Caco-2 (cell line): ENCODE measurements at regions not wholly inside any gene's neighbourhood (a gene's known extent, or its start where the extent isn't known, plus 50 kb on each side); places are given as distances from the start of the nearest gene placed in this dataset.

Source experiments
- BruUV-seq: library from RNA; stranded (reverse); fragments of 400-500 nt; replicated peaks from 2 replicates; lab custom pipeline; 2021; lab: Mats Ljungman, UMichigan
- CTCF ChIA-PET: fragments of 300-600 bp; sonication (Branson Sonifier 250); formaldehyde crosslinking; loops from one replicate; lab custom pipeline; 2022; ENCODE audit warnings: antibody characterized with exemption; lab: Charles Lee
- POLR2A ChIA-PET: fragments of 300-600 bp; sonication (Branson Sonifier 250); formaldehyde crosslinking; loops from one replicate; lab custom pipeline; 2022; ENCODE audit warnings: antibody characterized with exemption; lab: Charles Lee
- DNase-seq, 2 experiments: peaks; one replicate each; pipeline versions ENCODE4 v3.0.0 to v3.0.0-alpha.2; 2020 to 2022
- H3K27me3 ChIP-seq: replicated peaks from 2 replicates; pipeline ENCODE4 v1.6.0; 2011; ENCODE audit warnings: low read length; ENCODE audit not compliant: control insufficient read depth, insufficient read depth
- H3K36me3 ChIP-seq: 2 replicates; pipeline ENCODE4 v1.5.1; 2011; ENCODE audit warnings: low read length; ENCODE audit not compliant: control insufficient read depth, insufficient read depth
- H3K4me1 ChIP-seq: fragments of 250-450 bp; sonication (Bioruptor Pico); 2 replicates; pipeline ENCODE4 v1.5.1; 2020; ENCODE audit warnings: mild to moderate bottlenecking
- H3K4me3 ChIP-seq: 2 replicates; pipeline ENCODE4 v1.5.1; 2011; ENCODE audit warnings: low read depth, mild to moderate bottlenecking, control low read depth, low read length
- H3K9me3 ChIP-seq: fragments of 250-450 bp; sonication (Bioruptor Pico); 2 replicates; pipeline ENCODE4 v1.5.1; 2020; ENCODE audit warnings: mild to moderate bottlenecking, moderate library complexity
- H3K27ac Mint-ChIP-seq: one replicate; pipeline ENCODE4 v1.8.0; 2022; ENCODE audit warnings: mixed read lengths; ENCODE audit not compliant: unreplicated experiment
- H3K27me3 Mint-ChIP-seq: one replicate; pipeline ENCODE4 v1.8.0; 2022; ENCODE audit warnings: mixed read lengths; ENCODE audit not compliant: insufficient read depth, unreplicated experiment
- H3K36me3 Mint-ChIP-seq: one replicate; pipeline ENCODE4 v1.8.0; 2022; ENCODE audit warnings: mild to moderate bottlenecking, mixed read lengths; ENCODE audit not compliant: insufficient read depth, unreplicated experiment
- H3K4me1 Mint-ChIP-seq: one replicate; pipeline ENCODE4 v1.8.0; 2022; ENCODE audit warnings: low read depth, mixed read lengths; ENCODE audit not compliant: unreplicated experiment
- H3K4me3 Mint-ChIP-seq: one replicate; pipeline ENCODE4 v1.8.0; 2022; ENCODE audit warnings: mild to moderate bottlenecking, moderate library complexity, mixed read lengths; ENCODE audit not compliant: unreplicated experiment
- H3K9me3 Mint-ChIP-seq: one replicate; pipeline ENCODE4 v1.8.0; 2022; ENCODE audit warnings: mixed read lengths; ENCODE audit not compliant: unreplicated experiment
- CTCF ChIP-seq, 2 experiments: fragments of 200-600 bp in 1 of 2; IDR thresholded peaks; 1 replicate in 1 of 2; 2 replicates in 1 of 2; pipeline versions ENCODE4 v1.5.1 to v1.8.0; 2011 to 2022; ENCODE audit warnings: antibody characterized with exemption in 1 of 2, control low read depth in 1 of 2, inconsistent platforms in 1 of 2, low read depth in 1 of 2, low read length in 1 of 2, mild to moderate bottlenecking in 1 of 2, moderate library complexity in 1 of 2; ENCODE audit not compliant: insufficient read depth in 1 of 2, severe bottlenecking in 1 of 2, unreplicated experiment in 1 of 2
- intact Hi-C: fragments of 100-400 bp; cut with micrococcal nuclease; formaldehyde crosslinking; loops from one replicate; pipeline ENCODE4 v1.10.0; 2022; ENCODE audit not compliant: unreplicated experiment

GRCh38 chr18:76757925-76758324 lies 64.4 kb upstream of the ZNF236 start:
- H3K4me1 ChIP-seq, result no peaks in the 10 kb centered on the region
- no peak overlapping the region for H3K4me3 ChIP-seq
- no peak for DNase-seq
- no peaks in the 10 kb centered on the region for H3K36me3 Mint-ChIP-seq
- no peaks in the 10 kb centered on the region for H3K9me3 ChIP-seq
- no peaks in the 10 kb centered on the region for H3K27me3 Mint-ChIP-seq
- BruUV-seq, result no TSS peak
- TF ChIP-seq CTCF (IDR thresholded peaks at IDR 0.05; ENCODE audit: insufficient read depth in 1 of 2, low read depth in 1 of 2, low read length in 1 of 2, severe bottlenecking in 1 of 2, unreplicated experiment in 1 of 2), result no peak
- no peaks in the 10 kb centered on the region for H3K36me3 ChIP-seq
- no peak overlapping the region for H3K27ac Mint-ChIP-seq
- H3K27me3 ChIP-seq, result no peaks in the 10 kb centered on the region
- no peaks in the 10 kb centered on the region for H3K4me1 Mint-ChIP-seq
- no peak overlapping the region for H3K4me3 Mint-ChIP-seq
- ChIA-PET CTCF (no interaction called here), POLR2A (no interaction called here)
- H3K9me3 Mint-ChIP-seq, result no peaks in the 10 kb centered on the region
- intact Hi-C loops, result no loop called here

GRCh38 chr18:76757335-76757734 lies 65.0 kb upstream of the ZNF236 start:
- H3K4me1 ChIP-seq, result no peaks in the 10 kb centered on the region
- intact Hi-C loops, result no loop called here

GRCh38 chr18:76756531-76757253 lies 65.7 kb upstream of the ZNF236 start:
- DNase-seq, result no peak
- Histone ChIP-seq H3K27me3 (no peaks in the 10 kb centered on the region), H3K4me3 (no peak overlapping the region), H3K36me3 (no peaks in the 10 kb centered on the region), H3K4me1 (no peaks in the 10 kb centered on the region), H3K9me3 (no peaks in the 10 kb centered on the region)
- H3K4me3 Mint-ChIP-seq, result no peak overlapping the region
- ChIA-PET CTCF (no interaction called here), POLR2A (no interaction called here)
- H3K27me3 Mint-ChIP-seq, result no peaks in the 10 kb centered on the region
- no peak overlapping the region for H3K27ac Mint-ChIP-seq
- H3K36me3 Mint-ChIP-seq, result no peaks in the 10 kb centered on the region
- intact Hi-C loops, result no loop called here
- H3K4me1 Mint-ChIP-seq, result no peaks in the 10 kb centered on the region
- no TSS peak for BruUV-seq
- H3K9me3 Mint-ChIP-seq, result no peaks in the 10 kb centered on the region
- no peak for TF ChIP-seq CTCF (IDR thresholded peaks at IDR 0.05; ENCODE audit: insufficient read depth in 1 of 2, low read depth in 1 of 2, low read length in 1 of 2, severe bottlenecking in 1 of 2, unreplicated experiment in 1 of 2)

More at GRCh38 chr18:76757335-76757734, 65.0 kb upstream of the ZNF236 start:
- no peaks in the 10 kb centered on the region for H3K27me3 ChIP-seq
- no peak overlapping the region for H3K4me3 ChIP-seq
- Mint-ChIP-seq H3K9me3 (no peaks in the 10 kb centered on the region), H3K4me1 (no peaks in the 10 kb centered on the region), H3K27ac (no peak overlapping the region), H3K4me3 (no peak overlapping the region), H3K27me3 (no peaks in the 10 kb centered on the region), H3K36me3 (no peaks in the 10 kb centered on the region)
- DNase-seq, result no peak
- no peak for TF ChIP-seq CTCF (IDR thresholded peaks at IDR 0.05; ENCODE audit: insufficient read depth in 1 of 2, low read depth in 1 of 2, low read length in 1 of 2, severe bottlenecking in 1 of 2, unreplicated experiment in 1 of 2)
- BruUV-seq, result no TSS peak
- no peaks in the 10 kb centered on the region for H3K36me3 ChIP-seq
- H3K9me3 ChIP-seq, result no peaks in the 10 kb centered on the region
- ChIA-PET POLR2A (no interaction called here), CTCF (no interaction called here)
